Fibroblast of lung (primary cell): ENCODE measurements at regions not wholly inside any gene's neighbourhood (a gene's known extent, or its start where the extent isn't known, plus 50 kb on each side); places are given as distances from the start of the nearest gene placed in this dataset.

Experiments used
- DNase-seq, 2 donors: peaks; one replicate each; pipeline versions ENCODE4 v3.0.0 to v3.0.0-alpha.2; 2010; ENCODE audit warnings: low read depth in 2 of 2
- H2AFZ ChIP-seq: 2 replicates; pipeline ENCODE4 v1.5.1; 2012; ENCODE audit warnings: low read length, control low read depth, inconsistent platforms
- H3K27ac ChIP-seq: 2 replicates; pipeline ENCODE4 v1.5.1; 2011; ENCODE audit warnings: low read length, control low read depth; ENCODE audit not compliant: insufficient read depth
- H3K27me3 ChIP-seq: 2 replicates; pipeline ENCODE4 v1.5.1; 2011; ENCODE audit warnings: mild to moderate bottlenecking, low read length; ENCODE audit not compliant: control insufficient read depth, insufficient read depth
- H3K36me3 ChIP-seq: 2 replicates; pipeline ENCODE4 v1.5.1; 2011; ENCODE audit warnings: low read length; ENCODE audit not compliant: control insufficient read depth, insufficient read depth
- H3K4me1 ChIP-seq: 2 replicates; pipeline ENCODE4 v1.5.1; 2011; ENCODE audit warnings: low read length; ENCODE audit not compliant: control insufficient read depth, insufficient read depth; ENCODE audit errors: extremely low read depth
- H3K4me2 ChIP-seq: 2 replicates; pipeline ENCODE4 v1.5.1; 2011; ENCODE audit warnings: low read length, control low read depth; ENCODE audit not compliant: insufficient read depth; ENCODE audit errors: extremely low read depth
- H3K4me3 ChIP-seq, 4 experiments: fragments of 200-600 bp in 1 of 4; sonication (generic) in 1 of 4; replicated peaks in 1 of 4; 2 replicates each; pipeline ENCODE4 v1.5.1; 2011 to 2016; ENCODE audit warnings: low read length in 4 of 4, low read depth in 3 of 4, mild to moderate bottlenecking in 3 of 4, control low read depth in 2 of 4, inconsistent platforms in 1 of 4, mixed read lengths in 1 of 4; ENCODE audit not compliant: insufficient read depth in 1 of 4; ENCODE audit errors: control extremely low read depth in 1 of 4
- H3K79me2 ChIP-seq: 2 replicates; pipeline ENCODE4 v1.5.1; 2012; ENCODE audit warnings: mild to moderate bottlenecking, low read length, inconsistent platforms; ENCODE audit not compliant: control insufficient read depth, insufficient read depth
- H3K9ac ChIP-seq: 2 replicates; pipeline ENCODE4 v1.5.1; 2011; ENCODE audit warnings: mild to moderate bottlenecking, low read length, control low read depth; ENCODE audit not compliant: insufficient read depth
- H3K9me3 ChIP-seq: 2 replicates; pipeline ENCODE4 v1.5.1; 2012; ENCODE audit warnings: low read depth, low read length; ENCODE audit not compliant: control insufficient read depth, insufficient read depth
- H4K20me1 ChIP-seq: 2 replicates; pipeline ENCODE4 v1.5.1; 2011; ENCODE audit warnings: low read length; ENCODE audit not compliant: control insufficient read depth, insufficient read depth; ENCODE audit errors: extremely low read depth
- EZH2 ChIP-seq: IDR thresholded peaks from 2 replicates; pipeline ENCODE4 v1.5.1; 2012; ENCODE audit warnings: low read length, control low read depth, mild to moderate bottlenecking; ENCODE audit errors: missing control alignments
- TF ChIP-seq, protein P1 (sequence below), 2 donors: IDR thresholded peaks in 1 of 2; conservative IDR thresholded peaks in 1 of 2; 1 replicate in 1 of 2; 2 replicates in 1 of 2; pipeline ENCODE4 v1.5.1; 2011 to 2012; ENCODE audit warnings: low read length in 2 of 2, control low read depth in 1 of 2, inconsistent platforms in 1 of 2, low read depth in 1 of 2, mild to moderate bottlenecking in 1 of 2

DNA sequence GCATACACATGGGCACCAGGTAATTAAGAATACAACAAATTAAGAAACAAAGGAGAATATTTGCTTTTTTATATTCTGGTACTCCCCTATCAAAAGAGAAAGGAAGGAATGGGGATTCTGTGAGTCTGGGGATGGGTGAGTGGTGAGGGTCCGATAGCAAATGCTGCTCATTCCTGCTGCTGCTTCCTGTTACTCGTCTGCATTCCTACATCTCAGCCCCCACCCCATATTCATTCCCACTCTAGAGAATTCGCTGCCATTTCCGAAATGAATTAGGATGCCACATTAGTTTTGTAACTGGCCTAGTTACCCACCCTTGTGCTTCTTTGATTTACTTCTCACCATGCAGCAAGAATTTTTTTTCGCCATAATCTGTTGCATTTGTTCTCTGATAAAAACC is 1905.3 kb upstream of the PIK3C3 start:
- Histone ChIP-seq H3K4me3 (no peak overlapping the region), H3K27me3 (no peaks in the 10 kb centered on the region), H3K4me1 (no peaks in the 10 kb centered on the region), H4K20me1 (no peaks in the 10 kb centered on the region), H3K4me2 (no peak overlapping the region), H2AFZ (no peak overlapping the region), H3K27ac (no peak overlapping the region), H3K9ac (no peak overlapping the region), H3K36me3 (no peaks in the 10 kb centered on the region), H3K9me3 (no peaks in the 10 kb centered on the region), H3K79me2 (no peaks in the 10 kb centered on the region)
- TF ChIP-seq EZH2: no peak
- TF ChIP-seq, protein P1, sequence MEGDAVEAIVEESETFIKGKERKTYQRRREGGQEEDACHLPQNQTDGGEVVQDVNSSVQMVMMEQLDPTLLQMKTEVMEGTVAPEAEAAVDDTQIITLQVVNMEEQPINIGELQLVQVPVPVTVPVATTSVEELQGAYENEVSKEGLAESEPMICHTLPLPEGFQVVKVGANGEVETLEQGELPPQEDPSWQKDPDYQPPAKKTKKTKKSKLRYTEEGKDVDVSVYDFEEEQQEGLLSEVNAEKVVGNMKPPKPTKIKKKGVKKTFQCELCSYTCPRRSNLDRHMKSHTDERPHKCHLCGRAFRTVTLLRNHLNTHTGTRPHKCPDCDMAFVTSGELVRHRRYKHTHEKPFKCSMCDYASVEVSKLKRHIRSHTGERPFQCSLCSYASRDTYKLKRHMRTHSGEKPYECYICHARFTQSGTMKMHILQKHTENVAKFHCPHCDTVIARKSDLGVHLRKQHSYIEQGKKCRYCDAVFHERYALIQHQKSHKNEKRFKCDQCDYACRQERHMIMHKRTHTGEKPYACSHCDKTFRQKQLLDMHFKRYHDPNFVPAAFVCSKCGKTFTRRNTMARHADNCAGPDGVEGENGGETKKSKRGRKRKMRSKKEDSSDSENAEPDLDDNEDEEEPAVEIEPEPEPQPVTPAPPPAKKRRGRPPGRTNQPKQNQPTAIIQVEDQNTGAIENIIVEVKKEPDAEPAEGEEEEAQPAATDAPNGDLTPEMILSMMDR (conservative IDR thresholded peaks at IDR 0.05 in 1 of 2, IDR thresholded peaks at IDR 0.05 in 1 of 2; ENCODE audit: low read depth in 1 of 2, low read length in 2 of 2): no peak
- DNase-seq: no peak

DNA sequence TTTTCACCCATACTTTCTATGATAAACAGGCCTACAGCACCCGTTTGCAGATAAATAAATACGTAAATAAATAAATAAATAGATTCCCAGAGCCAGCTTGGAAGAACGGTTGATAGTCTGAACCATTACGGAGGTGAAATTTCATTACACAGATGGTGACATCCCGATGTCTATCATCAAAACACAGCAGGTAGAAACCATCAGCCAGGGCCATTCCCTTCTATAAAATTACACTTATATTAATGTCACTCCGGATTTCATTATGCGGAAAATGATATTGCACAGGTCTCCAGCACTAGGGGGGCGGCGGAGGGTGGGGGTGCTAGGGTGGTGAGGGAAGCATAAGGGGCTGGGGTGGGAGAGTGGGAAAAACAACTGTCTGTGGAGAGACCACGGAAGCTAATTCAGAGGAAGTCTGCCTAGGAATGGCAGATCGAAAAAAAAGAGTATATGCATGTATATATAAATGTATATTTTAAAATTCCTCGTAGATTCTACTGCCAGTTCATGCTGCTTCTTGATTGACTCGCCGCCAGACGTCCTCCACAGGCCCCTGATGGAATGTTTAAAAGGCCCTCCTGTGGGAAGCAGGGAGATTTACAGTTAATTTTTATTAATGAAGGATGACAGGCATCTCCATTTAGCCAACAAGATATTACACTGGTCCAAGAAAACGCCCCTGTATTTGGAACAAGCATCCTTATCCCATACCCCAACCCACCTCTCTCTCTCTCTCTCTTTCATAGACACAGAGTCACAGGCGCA is 1906.0 kb upstream of the PIK3C3 start:
- no peak overlapping the region for H2AFZ ChIP-seq
- no peak overlapping the region for H3K9ac ChIP-seq
- H3K4me1 ChIP-seq: no peaks in the 10 kb centered on the region
- H3K4me3 ChIP-seq: no peak overlapping the region
- no peak overlapping the region for H3K4me2 ChIP-seq
- no peak for TF ChIP-seq EZH2
- TF ChIP-seq, protein P1 (conservative IDR thresholded peaks at IDR 0.05 in 1 of 2, IDR thresholded peaks at IDR 0.05 in 1 of 2; ENCODE audit: low read depth in 1 of 2, low read length in 2 of 2): no peak
- DNase-seq: no peak
- H3K9me3 ChIP-seq: no peaks in the 10 kb centered on the region
- H3K27me3 ChIP-seq: no peaks in the 10 kb centered on the region
- H3K79me2 ChIP-seq: no peaks in the 10 kb centered on the region
- H3K36me3 ChIP-seq: no peaks in the 10 kb centered on the region
- H4K20me1 ChIP-seq: no peaks in the 10 kb centered on the region
- H3K27ac ChIP-seq: no peak overlapping the region

DNA sequence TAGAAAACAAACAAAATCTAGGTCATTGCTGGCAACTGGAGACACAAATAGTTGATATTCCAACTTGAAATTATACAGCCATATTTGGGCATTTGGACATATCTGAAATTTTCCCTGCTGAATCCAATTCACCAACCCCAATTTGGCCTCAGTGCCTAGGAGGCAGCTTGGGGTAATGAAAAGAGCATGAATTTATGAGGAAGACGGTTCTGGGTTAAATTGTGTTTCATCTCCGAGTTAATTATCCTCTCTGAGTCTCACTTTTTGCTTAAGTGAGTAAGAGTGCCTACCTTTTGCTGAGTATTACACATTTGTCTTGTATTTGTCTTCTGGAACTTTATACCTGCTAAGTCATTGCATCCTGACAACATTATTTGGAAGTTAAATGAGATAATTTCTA is 1906.8 kb upstream of the PIK3C3 start:
- no peak for DNase-seq
- H3K79me2 ChIP-seq: no peaks in the 10 kb centered on the region
- H4K20me1 ChIP-seq: no peaks in the 10 kb centered on the region
- H3K4me2 ChIP-seq: no peak overlapping the region
- no peaks in the 10 kb centered on the region for H3K36me3 ChIP-seq
- no peaks in the 10 kb centered on the region for H3K9me3 ChIP-seq
- H2AFZ ChIP-seq: no peak overlapping the region
- no peaks in the 10 kb centered on the region for H3K4me1 ChIP-seq
- H3K27ac ChIP-seq: no peak overlapping the region
- no peaks in the 10 kb centered on the region for H3K27me3 ChIP-seq
- H3K9ac ChIP-seq: no peak overlapping the region
- TF ChIP-seq, protein P1 (conservative IDR thresholded peaks at IDR 0.05 in 1 of 2, IDR thresholded peaks at IDR 0.05 in 1 of 2; ENCODE audit: low read depth in 1 of 2, low read length in 2 of 2): no peak
- no peak for TF ChIP-seq EZH2
- no peak overlapping the region for H3K4me3 ChIP-seq
